22Rv1 (cell line): ENCODE measurements at regions not wholly inside any gene's neighbourhood (a gene's known extent, or its start where the extent isn't known, plus 50 kb on each side); places are given as distances from the start of the nearest gene placed in this dataset.

Experiments used
- ZFX ChIP-seq: fragments of 450-650 bp; IDR thresholded peaks from 2 replicates; pipeline ENCODE4 v1.6.1; 2017; ENCODE audit warnings: antibody characterized with exemption, borderline replicate concordance
- TF ChIP-seq, protein P1 (sequence below): fragments of 450-650 bp; IDR thresholded peaks from 2 replicates; pipeline ENCODE4 v1.5.1; 2017; ENCODE audit warnings: mild to moderate bottlenecking

- TF ChIP-seq, protein P1, sequence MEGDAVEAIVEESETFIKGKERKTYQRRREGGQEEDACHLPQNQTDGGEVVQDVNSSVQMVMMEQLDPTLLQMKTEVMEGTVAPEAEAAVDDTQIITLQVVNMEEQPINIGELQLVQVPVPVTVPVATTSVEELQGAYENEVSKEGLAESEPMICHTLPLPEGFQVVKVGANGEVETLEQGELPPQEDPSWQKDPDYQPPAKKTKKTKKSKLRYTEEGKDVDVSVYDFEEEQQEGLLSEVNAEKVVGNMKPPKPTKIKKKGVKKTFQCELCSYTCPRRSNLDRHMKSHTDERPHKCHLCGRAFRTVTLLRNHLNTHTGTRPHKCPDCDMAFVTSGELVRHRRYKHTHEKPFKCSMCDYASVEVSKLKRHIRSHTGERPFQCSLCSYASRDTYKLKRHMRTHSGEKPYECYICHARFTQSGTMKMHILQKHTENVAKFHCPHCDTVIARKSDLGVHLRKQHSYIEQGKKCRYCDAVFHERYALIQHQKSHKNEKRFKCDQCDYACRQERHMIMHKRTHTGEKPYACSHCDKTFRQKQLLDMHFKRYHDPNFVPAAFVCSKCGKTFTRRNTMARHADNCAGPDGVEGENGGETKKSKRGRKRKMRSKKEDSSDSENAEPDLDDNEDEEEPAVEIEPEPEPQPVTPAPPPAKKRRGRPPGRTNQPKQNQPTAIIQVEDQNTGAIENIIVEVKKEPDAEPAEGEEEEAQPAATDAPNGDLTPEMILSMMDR = no peak
- TF ChIP-seq ZFX = no peak
Observed at GRCh38 chr1:91190996-91191395, 169.2 kb upstream of the ZNF644 start.
